Mesothelial cell of epicardium (in vitro differentiated cells): ENCODE measurements at regions not wholly inside any gene's neighbourhood (a gene's known extent, or its start where the extent isn't known, plus 50 kb on each side); places are given as distances from the start of the nearest gene placed in this dataset.

Experiments
- DNase-seq, 2 experiments: peaks; one replicate each; pipeline ENCODE4 v3.0.0; 2021; ENCODE audit warnings: low spot score in 2 of 2; ENCODE audit not compliant: unreplicated experiment in 2 of 2
- H3K27ac Mint-ChIP-seq: 2 replicates; pipeline ENCODE4 v1.8.0; 2021; ENCODE audit warnings: mixed read lengths
- H3K27me3 Mint-ChIP-seq: 2 replicates; pipeline ENCODE4 v1.8.0; 2021; ENCODE audit warnings: low read depth, mixed read lengths
- H3K36me3 Mint-ChIP-seq: 2 replicates; pipeline ENCODE4 v1.8.0; 2021; ENCODE audit warnings: mixed read lengths
- H3K4me1 Mint-ChIP-seq: 2 replicates; pipeline ENCODE4 v1.8.0; 2021; ENCODE audit warnings: mixed read lengths
- H3K4me3 Mint-ChIP-seq: 2 replicates; pipeline ENCODE4 v1.8.0; 2021; ENCODE audit warnings: mild to moderate bottlenecking, moderate library complexity, mixed read lengths
- H3K9me3 Mint-ChIP-seq: 2 replicates; pipeline ENCODE4 v1.8.0; 2021; ENCODE audit warnings: mixed read lengths
- TF ChIP-seq, protein P1 (sequence below): fragments of 200-600 bp; sonication (generic); IDR thresholded peaks from one replicate; pipeline ENCODE4 v1.5.0; 2021; ENCODE audit warnings: antibody characterized with exemption; ENCODE audit not compliant: unreplicated experiment

- no peak overlapping the region for H3K4me3 Mint-ChIP-seq
- TF ChIP-seq, protein P1, sequence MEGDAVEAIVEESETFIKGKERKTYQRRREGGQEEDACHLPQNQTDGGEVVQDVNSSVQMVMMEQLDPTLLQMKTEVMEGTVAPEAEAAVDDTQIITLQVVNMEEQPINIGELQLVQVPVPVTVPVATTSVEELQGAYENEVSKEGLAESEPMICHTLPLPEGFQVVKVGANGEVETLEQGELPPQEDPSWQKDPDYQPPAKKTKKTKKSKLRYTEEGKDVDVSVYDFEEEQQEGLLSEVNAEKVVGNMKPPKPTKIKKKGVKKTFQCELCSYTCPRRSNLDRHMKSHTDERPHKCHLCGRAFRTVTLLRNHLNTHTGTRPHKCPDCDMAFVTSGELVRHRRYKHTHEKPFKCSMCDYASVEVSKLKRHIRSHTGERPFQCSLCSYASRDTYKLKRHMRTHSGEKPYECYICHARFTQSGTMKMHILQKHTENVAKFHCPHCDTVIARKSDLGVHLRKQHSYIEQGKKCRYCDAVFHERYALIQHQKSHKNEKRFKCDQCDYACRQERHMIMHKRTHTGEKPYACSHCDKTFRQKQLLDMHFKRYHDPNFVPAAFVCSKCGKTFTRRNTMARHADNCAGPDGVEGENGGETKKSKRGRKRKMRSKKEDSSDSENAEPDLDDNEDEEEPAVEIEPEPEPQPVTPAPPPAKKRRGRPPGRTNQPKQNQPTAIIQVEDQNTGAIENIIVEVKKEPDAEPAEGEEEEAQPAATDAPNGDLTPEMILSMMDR: peak; percentile 60
- no peaks in the 10 kb centered on the region for H3K36me3 Mint-ChIP-seq
- H3K4me1 Mint-ChIP-seq: peaks cover 4% of the 10 kb centered on the region
- no peak for DNase-seq
- H3K27ac Mint-ChIP-seq: no peak overlapping the region
- no peaks in the 10 kb centered on the region for H3K27me3 Mint-ChIP-seq
- peaks cover 4% of the 10 kb centered on the region for H3K9me3 Mint-ChIP-seq
Observed at GRCh38 chr4:12884846-12885796, 599.0 kb downstream of the RAB28 start.

DNA sequence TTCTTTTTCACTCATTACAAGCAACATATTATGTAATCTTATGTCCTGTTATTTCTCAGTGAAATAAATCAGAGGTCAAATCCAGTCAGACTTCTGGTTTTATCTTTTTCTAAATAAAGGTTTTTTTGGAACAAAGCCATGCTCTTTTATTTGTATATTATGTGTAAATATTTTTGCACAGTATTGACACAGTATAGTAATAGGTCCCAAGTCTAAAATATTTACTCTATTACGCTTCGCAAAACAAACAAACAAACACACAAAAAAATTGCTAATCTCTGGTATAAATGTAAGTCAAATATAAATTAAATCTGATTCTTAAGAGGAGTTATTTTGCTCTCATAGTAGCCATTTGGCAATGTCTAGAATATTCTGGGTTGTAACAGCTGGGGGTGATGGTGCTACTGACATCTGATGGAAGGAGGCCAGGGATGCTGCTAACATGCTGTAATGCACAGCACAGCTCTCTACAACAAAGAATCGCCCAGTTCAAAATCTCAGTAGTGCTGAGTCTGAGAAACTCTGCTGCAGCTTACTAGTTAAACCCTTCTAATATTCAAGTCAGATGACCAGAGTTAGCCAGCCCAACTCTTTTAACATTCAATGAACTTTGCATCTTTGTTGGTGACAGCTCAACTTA lies 602.1 kb downstream of the RAB28 start:
- H3K4me3 Mint-ChIP-seq: no peak overlapping the region
- H3K27me3 Mint-ChIP-seq: no peaks in the 10 kb centered on the region
- H3K36me3 Mint-ChIP-seq: no peaks in the 10 kb centered on the region
- H3K27ac Mint-ChIP-seq: no peak overlapping the region
- TF ChIP-seq, protein P1: no peak
- peaks cover 4% of the 10 kb centered on the region for H3K9me3 Mint-ChIP-seq
- peaks cover 4% of the 10 kb centered on the region for H3K4me1 Mint-ChIP-seq
- no peak for DNase-seq

DNA sequence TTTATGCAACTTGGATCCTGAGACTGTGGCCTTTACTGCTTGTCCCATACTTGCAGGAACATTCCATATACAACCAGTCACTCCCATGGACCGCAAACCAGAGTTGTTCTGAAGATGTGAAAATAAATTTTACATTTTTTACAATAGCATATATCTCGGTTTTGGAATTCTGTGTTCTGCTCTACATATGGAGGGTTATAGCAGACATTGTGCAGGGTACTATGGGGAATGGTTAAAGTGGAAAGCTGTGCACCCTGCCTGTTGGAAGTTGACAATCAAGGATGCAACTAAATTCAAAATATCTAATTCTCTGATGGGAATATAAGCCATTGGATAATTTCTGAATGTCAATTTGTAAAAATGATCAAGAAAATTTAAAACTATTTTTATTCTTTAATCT lies 603.3 kb downstream of the RAB28 start:
- H3K9me3 Mint-ChIP-seq: no peaks in the 10 kb centered on the region
- peaks cover 4% of the 10 kb centered on the region for H3K4me1 Mint-ChIP-seq
- H3K27ac Mint-ChIP-seq: no peak overlapping the region

DNA sequence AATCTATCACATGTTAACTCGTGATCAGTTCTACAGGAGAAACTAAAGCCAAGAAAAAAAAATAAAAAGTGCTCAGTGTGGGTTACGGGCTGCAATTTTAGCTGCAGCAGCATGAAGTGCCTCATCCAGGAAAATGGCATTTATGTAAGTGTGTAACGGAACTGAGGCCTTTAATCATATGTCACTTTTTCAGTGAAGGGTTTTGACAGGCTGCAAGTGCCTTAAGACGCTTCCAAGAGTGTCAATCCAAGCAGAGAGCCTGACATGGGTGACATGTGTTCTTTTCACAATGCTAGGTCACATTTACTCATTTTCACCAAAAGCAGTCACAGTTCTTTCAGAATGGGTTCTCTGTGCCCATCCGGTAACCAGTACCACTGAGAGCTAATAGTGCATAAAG lies 604.6 kb downstream of the RAB28 start:
- TF ChIP-seq, protein P1: no peak
- no peaks in the 10 kb centered on the region for H3K36me3 Mint-ChIP-seq
- H3K27ac Mint-ChIP-seq: no peak overlapping the region
- no peak for DNase-seq
- no peaks in the 10 kb centered on the region for H3K27me3 Mint-ChIP-seq
- no peaks in the 10 kb centered on the region for H3K9me3 Mint-ChIP-seq
- H3K4me3 Mint-ChIP-seq: no peak overlapping the region
- H3K4me1 Mint-ChIP-seq: peaks cover 4% of the 10 kb centered on the region

More for the DNA sequence above, 603.3 kb downstream of the RAB28 start:
- TF ChIP-seq, protein P1: no peak
- Mint-ChIP-seq H3K27me3 (no peaks in the 10 kb centered on the region), H3K4me3 (no peak overlapping the region), H3K36me3 (no peaks in the 10 kb centered on the region)
- no peak for DNase-seq

GRCh38 chr4:12875640-12876243 lies 608.4 kb downstream of the RAB28 start:
- Mint-ChIP-seq H3K36me3 (no peaks in the 10 kb centered on the region), H3K4me1 (peaks cover 4% of the 10 kb centered on the region), H3K27me3 (no peaks in the 10 kb centered on the region), H3K4me3 (no peak overlapping the region), H3K9me3 (no peaks in the 10 kb centered on the region), H3K27ac (no peak overlapping the region)
- DNase-seq: no peak
- TF ChIP-seq, protein P1: no peak
